ENCODE measurements at regions not wholly inside any gene's neighbourhood (a gene's known extent, or its start where the extent isn't known, plus 50 kb on each side); places are given as distances from the start of the nearest gene placed in this dataset.
"Not testable (repeated sequence)": the region's sequence is repeated elsewhere in the genome, so short reads cannot be mapped to it uniquely, and the experiment has no call there.

GRCh38 chr21:9883571-9884282, 637.7 kb upstream of the TPTE start:
- not testable (repeated sequence) for TF ChIP-seq EZH2phosphoT487 (IDR thresholded peaks at IDR 0.05; ENCODE audit: borderline replicate concordance, low read length); CTCF (IDR thresholded peaks at IDR 0.05; ENCODE audit: low read depth, low read length, poor library complexity, severe bottlenecking)

All from DOHH2 (cell line).